Loucy (cell line): ENCODE measurements at regions not wholly inside any gene's neighbourhood (a gene's known extent, or its start where the extent isn't known, plus 50 kb on each side); places are given as distances from the start of the nearest gene placed in this dataset.
"Not testable (repeated sequence)": the region's sequence is repeated elsewhere in the genome, so short reads cannot be mapped to it uniquely, and the experiment has no call there.

Experiments
- EZH2phosphoT487 ChIP-seq: fragments of 200-600 bp; IDR thresholded peaks from 2 replicates; pipeline ENCODE4 v1.6.1; 2018; ENCODE audit warnings: antibody characterized with exemption, mild to moderate bottlenecking, moderate library complexity, borderline replicate concordance
- TF ChIP-seq, protein P1 (sequence below): fragments of 200-600 bp; sonication (generic); conservative IDR thresholded peaks from 2 replicates; pipeline ENCODE4 v1.5.1; 2014; ENCODE audit warnings: mild to moderate bottlenecking, antibody characterized with exemption, low read length

GRCh38 chr17:26731926-26732325 lies 562.0 kb upstream of the WSB1 start:
- TF ChIP-seq, protein P1, sequence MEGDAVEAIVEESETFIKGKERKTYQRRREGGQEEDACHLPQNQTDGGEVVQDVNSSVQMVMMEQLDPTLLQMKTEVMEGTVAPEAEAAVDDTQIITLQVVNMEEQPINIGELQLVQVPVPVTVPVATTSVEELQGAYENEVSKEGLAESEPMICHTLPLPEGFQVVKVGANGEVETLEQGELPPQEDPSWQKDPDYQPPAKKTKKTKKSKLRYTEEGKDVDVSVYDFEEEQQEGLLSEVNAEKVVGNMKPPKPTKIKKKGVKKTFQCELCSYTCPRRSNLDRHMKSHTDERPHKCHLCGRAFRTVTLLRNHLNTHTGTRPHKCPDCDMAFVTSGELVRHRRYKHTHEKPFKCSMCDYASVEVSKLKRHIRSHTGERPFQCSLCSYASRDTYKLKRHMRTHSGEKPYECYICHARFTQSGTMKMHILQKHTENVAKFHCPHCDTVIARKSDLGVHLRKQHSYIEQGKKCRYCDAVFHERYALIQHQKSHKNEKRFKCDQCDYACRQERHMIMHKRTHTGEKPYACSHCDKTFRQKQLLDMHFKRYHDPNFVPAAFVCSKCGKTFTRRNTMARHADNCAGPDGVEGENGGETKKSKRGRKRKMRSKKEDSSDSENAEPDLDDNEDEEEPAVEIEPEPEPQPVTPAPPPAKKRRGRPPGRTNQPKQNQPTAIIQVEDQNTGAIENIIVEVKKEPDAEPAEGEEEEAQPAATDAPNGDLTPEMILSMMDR = not testable (repeated sequence)
- TF ChIP-seq EZH2phosphoT487 = not testable (repeated sequence)
